Uterus (tissue), 3 donors: ENCODE measurements at regions not wholly inside any gene's neighbourhood (a gene's known extent, or its start where the extent isn't known, plus 50 kb on each side); places are given as distances from the start of the nearest gene placed in this dataset.

ENCODE experiments used
- DNase-seq, 2 donors: peaks; one replicate each; pipeline ENCODE4 v3.0.0-alpha.2; 2019 to 2020
- H3K27ac ChIP-seq, 2 donors: fragments of 200-600 bp; sonication (generic); 1 replicate in 1 of 2; 2 replicates in 1 of 2; pipeline ENCODE4 v1.5.1; 2016 to 2018
- H3K27me3 ChIP-seq, 2 donors: fragments of 200-600 bp; sonication (generic); one replicate each; pipeline ENCODE4 v1.5.1; 2018 to 2019; ENCODE audit warnings: control low read depth in 1 of 2
- H3K36me3 ChIP-seq, 2 donors: fragments of 200-600 bp; sonication (generic); one replicate each; pipeline ENCODE4 v1.5.1; 2019; ENCODE audit warnings: control low read depth in 1 of 2
- H3K4me1 ChIP-seq, 2 donors: fragments of 200-600 bp; sonication (generic); one replicate each; pipeline ENCODE4 v1.5.1; 2018 to 2019; ENCODE audit warnings: control low read depth in 1 of 2
- H3K4me3 ChIP-seq, 2 donors: fragments of 200-600 bp; sonication (generic); 1 replicate in 1 of 2; 2 replicates in 1 of 2; pipeline ENCODE4 v1.5.1; 2018 to 2019; ENCODE audit warnings: mild to moderate bottlenecking in 1 of 2
- H3K9me3 ChIP-seq, 2 donors: fragments of 200-600 bp; sonication (generic); one replicate each; pipeline ENCODE4 v1.5.1; 2019; ENCODE audit warnings: control low read depth in 1 of 2
- POLR2A ChIP-seq, 2 donors: fragments of 450-650 bp; IDR thresholded peaks; one replicate each; pipeline ENCODE4 v1.6.1; 2016; ENCODE audit warnings: antibody characterized with exemption in 2 of 2, mild to moderate bottlenecking in 1 of 2, moderate library complexity in 1 of 2
- intact Hi-C: fragments of 100-400 bp; cut with DNase I; formaldehyde crosslinking; loops from one replicate; pipeline ENCODE4 v1.15.1; 2023; ENCODE audit warnings: low total_unique reads
- TF ChIP-seq, protein P1 (sequence below), 4 experiments: fragments of 200-600 bp in 2 of 4; fragments of 450-650 bp in 2 of 4; sonication (generic) in 2 of 4; IDR thresholded peaks; one replicate each; pipeline ENCODE4 v1.5.1; 2016 to 2019; ENCODE audit warnings: antibody characterized with exemption in 4 of 4, mild to moderate bottlenecking in 2 of 4, moderate library complexity in 1 of 4
- donor health status: DM: yes; HTN: yes; CAD: no.

DNA sequence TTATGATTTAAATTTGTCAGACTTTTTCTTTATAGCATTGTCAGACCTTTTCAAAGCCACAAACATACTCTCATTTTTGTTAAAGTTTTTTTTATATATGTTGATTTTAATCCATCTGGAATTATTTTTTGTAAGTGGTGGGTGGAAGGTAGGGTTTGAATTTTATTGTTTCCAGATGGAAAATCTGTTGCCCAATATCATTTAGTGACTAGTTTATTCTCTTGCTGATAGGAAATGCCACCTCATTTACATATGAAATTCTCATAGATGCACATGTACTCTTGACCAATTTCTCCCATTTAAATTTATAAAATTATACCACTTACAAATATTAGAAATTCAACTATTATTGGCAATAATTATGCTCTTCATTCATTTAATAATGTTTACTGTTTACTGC, 52.1 kb upstream of the PLCB1 start:
- Histone ChIP-seq H3K9me3 (no peaks in the 10 kb centered on the region), H3K27ac (no peak overlapping the region), H3K4me1 (peaks cover 0 to 6% of the 10 kb centered on the region in 2 donors), H3K27me3 (no peaks in the 10 kb centered on the region), H3K36me3 (no peaks in the 10 kb centered on the region), H3K4me3 (no peak overlapping the region)
- intact Hi-C loops = no loop called here
- TF ChIP-seq POLR2A (IDR thresholded peaks at IDR 0.05) = no peak
- TF ChIP-seq, protein P1, sequence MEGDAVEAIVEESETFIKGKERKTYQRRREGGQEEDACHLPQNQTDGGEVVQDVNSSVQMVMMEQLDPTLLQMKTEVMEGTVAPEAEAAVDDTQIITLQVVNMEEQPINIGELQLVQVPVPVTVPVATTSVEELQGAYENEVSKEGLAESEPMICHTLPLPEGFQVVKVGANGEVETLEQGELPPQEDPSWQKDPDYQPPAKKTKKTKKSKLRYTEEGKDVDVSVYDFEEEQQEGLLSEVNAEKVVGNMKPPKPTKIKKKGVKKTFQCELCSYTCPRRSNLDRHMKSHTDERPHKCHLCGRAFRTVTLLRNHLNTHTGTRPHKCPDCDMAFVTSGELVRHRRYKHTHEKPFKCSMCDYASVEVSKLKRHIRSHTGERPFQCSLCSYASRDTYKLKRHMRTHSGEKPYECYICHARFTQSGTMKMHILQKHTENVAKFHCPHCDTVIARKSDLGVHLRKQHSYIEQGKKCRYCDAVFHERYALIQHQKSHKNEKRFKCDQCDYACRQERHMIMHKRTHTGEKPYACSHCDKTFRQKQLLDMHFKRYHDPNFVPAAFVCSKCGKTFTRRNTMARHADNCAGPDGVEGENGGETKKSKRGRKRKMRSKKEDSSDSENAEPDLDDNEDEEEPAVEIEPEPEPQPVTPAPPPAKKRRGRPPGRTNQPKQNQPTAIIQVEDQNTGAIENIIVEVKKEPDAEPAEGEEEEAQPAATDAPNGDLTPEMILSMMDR (IDR thresholded peaks at IDR 0.05) = no peak
- DNase-seq = no peak

- no peak overlapping the region for H3K4me3 ChIP-seq
- H3K27me3 ChIP-seq = no peaks in the 10 kb centered on the region
- TF ChIP-seq, protein P1 (IDR thresholded peaks at IDR 0.05) = peak in 1 of 4 experiments; percentile 23
- no peak for TF ChIP-seq POLR2A (IDR thresholded peaks at IDR 0.05)
- H3K36me3 ChIP-seq = no peaks in the 10 kb centered on the region
- peak overlapping the region in 1 of 2 donors; percentile 4 for H3K27ac ChIP-seq
- no peak for DNase-seq
- H3K4me1 ChIP-seq = no peaks in the 10 kb centered on the region
- H3K9me3 ChIP-seq = no peaks in the 10 kb centered on the region
- intact Hi-C loops = no loop called here
Observed at GRCh38 chr20:8082025-8082424, 50.0 kb upstream of the PLCB1 start.
